Nephron (organoid): ENCODE measurements at regions not wholly inside any gene's neighbourhood (a gene's known extent, or its start where the extent isn't known, plus 50 kb on each side); places are given as distances from the start of the nearest gene placed in this dataset.

ENCODE experiments used
- H3K27ac Mint-ChIP-seq, 3 experiments: 2 replicates each; pipeline ENCODE4 v1.8.0; 2020; ENCODE audit warnings: mixed read lengths in 3 of 3, mild to moderate bottlenecking in 2 of 3, moderate library complexity in 1 of 3
- H3K27me3 Mint-ChIP-seq: 2 replicates; pipeline ENCODE4 v1.8.0; 2021; ENCODE audit warnings: low read depth, mild to moderate bottlenecking, moderate library complexity, mixed read lengths
- H3K36me3 Mint-ChIP-seq: 2 replicates; pipeline ENCODE4 v1.8.0; 2020; ENCODE audit warnings: low read depth, mixed read lengths
- H3K4me1 Mint-ChIP-seq: 2 replicates; pipeline ENCODE4 v1.8.0; 2020; ENCODE audit warnings: mixed read lengths
- H3K4me3 Mint-ChIP-seq, 3 experiments: 2 replicates each; pipeline ENCODE4 v1.8.0; 2020; ENCODE audit warnings: mild to moderate bottlenecking in 3 of 3, mixed read lengths in 3 of 3, moderate library complexity in 2 of 3
- H3K9me3 Mint-ChIP-seq: 2 replicates; pipeline ENCODE4 v1.8.0; 2020; ENCODE audit warnings: mixed read lengths
- CTCF ChIP-seq, 3 experiments: fragments of 200-600 bp; sonication (generic); IDR thresholded peaks; one replicate each; pipeline ENCODE4 v1.5.0; 2021; ENCODE audit warnings: antibody characterized with exemption in 3 of 3; ENCODE audit not compliant: unreplicated experiment in 3 of 3

GRCh38 chr1:238950784-238951183 is 435.6 kb upstream of the CHRM3 start:
- Mint-ChIP-seq H3K36me3 (no peaks in the 10 kb centered on the region), H3K27me3 (no peaks in the 10 kb centered on the region), H3K9me3 (no peaks in the 10 kb centered on the region), H3K27ac (no peak overlapping the region), H3K4me3 (no peak overlapping the region), H3K4me1 (no peaks in the 10 kb centered on the region)
- TF ChIP-seq CTCF (IDR thresholded peaks at IDR 0.05; ENCODE audit: unreplicated experiment in 3 of 3) = no peak

- Mint-ChIP-seq H3K36me3 (no peaks in the 10 kb centered on the region), H3K27me3 (no peaks in the 10 kb centered on the region), H3K4me3 (no peak overlapping the region), H3K27ac (no peak overlapping the region), H3K4me1 (no peaks in the 10 kb centered on the region), H3K9me3 (no peaks in the 10 kb centered on the region)
- TF ChIP-seq CTCF (IDR thresholded peaks at IDR 0.05; ENCODE audit: unreplicated experiment in 3 of 3) = no peak
Measured at GRCh38 chr1:238950017-238950416, 436.4 kb upstream of the CHRM3 start.

GRCh38 chr1:238944028-238944427 is 442.3 kb upstream of the CHRM3 start:
- peaks cover 5% of the 10 kb centered on the region for H3K9me3 Mint-ChIP-seq
- no peak for TF ChIP-seq CTCF (IDR thresholded peaks at IDR 0.05; ENCODE audit: unreplicated experiment in 3 of 3)
- H3K36me3 Mint-ChIP-seq = no peaks in the 10 kb centered on the region
- H3K4me1 Mint-ChIP-seq = no peaks in the 10 kb centered on the region
- H3K27ac Mint-ChIP-seq = no peak overlapping the region
- H3K27me3 Mint-ChIP-seq = no peaks in the 10 kb centered on the region
- no peak overlapping the region for H3K4me3 Mint-ChIP-seq

GRCh38 chr1:238927899-238928298 is 458.5 kb upstream of the CHRM3 start:
- no peaks in the 10 kb centered on the region for H3K27me3 Mint-ChIP-seq
- H3K4me3 Mint-ChIP-seq = no peak overlapping the region
- no peaks in the 10 kb centered on the region for H3K4me1 Mint-ChIP-seq
- no peak for TF ChIP-seq CTCF (IDR thresholded peaks at IDR 0.05; ENCODE audit: unreplicated experiment in 3 of 3)
- no peaks in the 10 kb centered on the region for H3K36me3 Mint-ChIP-seq
- peaks cover 18% of the 10 kb centered on the region for H3K9me3 Mint-ChIP-seq
- no peak overlapping the region for H3K27ac Mint-ChIP-seq

- Mint-ChIP-seq H3K4me3 (no peak overlapping the region), H3K36me3 (no peaks in the 10 kb centered on the region), H3K27ac (no peak overlapping the region), H3K27me3 (no peaks in the 10 kb centered on the region), H3K9me3 (no peaks in the 10 kb centered on the region), H3K4me1 (no peaks in the 10 kb centered on the region)
- no peak for TF ChIP-seq CTCF (IDR thresholded peaks at IDR 0.05; ENCODE audit: unreplicated experiment in 3 of 3)
Measured at GRCh38 chr1:238916828-238917227, 469.5 kb upstream of the CHRM3 start.

GRCh38 chr1:238914346-238914745 is 472.0 kb upstream of the CHRM3 start:
- no peak for TF ChIP-seq CTCF (IDR thresholded peaks at IDR 0.05; ENCODE audit: unreplicated experiment in 3 of 3)
- H3K36me3 Mint-ChIP-seq = no peaks in the 10 kb centered on the region
- no peaks in the 10 kb centered on the region for H3K27me3 Mint-ChIP-seq
- H3K9me3 Mint-ChIP-seq = no peaks in the 10 kb centered on the region
- no peaks in the 10 kb centered on the region for H3K4me1 Mint-ChIP-seq
- H3K4me3 Mint-ChIP-seq = no peak overlapping the region
- H3K27ac Mint-ChIP-seq = no peak overlapping the region
